ENCODE measurements at regions not wholly inside any gene's neighbourhood (a gene's known extent, or its start where the extent isn't known, plus 50 kb on each side); places are given as distances from the start of the nearest gene placed in this dataset.

- H3K4me1 Mint-ChIP-seq (ENCODE audit: low read depth, unreplicated experiment), result peaks cover 6% of the 10 kb centered on the region
- H3K27me3 Mint-ChIP-seq (ENCODE audit: insufficient read depth, unreplicated experiment), result peaks cover 6% of the 10 kb centered on the region
- POLR2A ChIA-PET, result no interaction called here
- CTCF ChIA-PET, result no interaction called here
- no peaks in the 10 kb centered on the region for H3K27me3 ChIP-seq (replicated peaks; ENCODE audit: control insufficient read depth, insufficient read depth, low read length)
- intact Hi-C loops (cut with micrococcal nuclease; ENCODE audit: unreplicated experiment), result loop anchor here (10.0 kb wide), 1 partner anchor 162 kb away; no protein-coding TSS in a partner anchor
- H3K4me1 ChIP-seq, result no peaks in the 10 kb centered on the region
- no TSS peak for BruUV-seq (replicated peaks)
- H3K4me3 Mint-ChIP-seq (ENCODE audit: unreplicated experiment), result no peak overlapping the region
- H3K4me3 ChIP-seq (ENCODE audit: low read depth, low read length), result no peak overlapping the region
- TF ChIP-seq CTCF (IDR thresholded peaks at IDR 0.05; ENCODE audit: insufficient read depth in 1 of 2, low read depth in 1 of 2, low read length in 1 of 2, severe bottlenecking in 1 of 2, unreplicated experiment in 1 of 2), result no peak
- H3K9me3 ChIP-seq, result no peaks in the 10 kb centered on the region
- no peaks in the 10 kb centered on the region for H3K9me3 Mint-ChIP-seq (ENCODE audit: unreplicated experiment)
- H3K36me3 ChIP-seq (ENCODE audit: control insufficient read depth, insufficient read depth, low read length), result no peaks in the 10 kb centered on the region
- no peaks in the 10 kb centered on the region for H3K36me3 Mint-ChIP-seq (ENCODE audit: insufficient read depth, unreplicated experiment)
- no peak for DNase-seq
- H3K27ac Mint-ChIP-seq (ENCODE audit: unreplicated experiment), result no peak overlapping the region
Observed at GRCh38 chr2:175523001-175523400, 341.5 kb upstream of the ATP5MC3 start.

DNA sequence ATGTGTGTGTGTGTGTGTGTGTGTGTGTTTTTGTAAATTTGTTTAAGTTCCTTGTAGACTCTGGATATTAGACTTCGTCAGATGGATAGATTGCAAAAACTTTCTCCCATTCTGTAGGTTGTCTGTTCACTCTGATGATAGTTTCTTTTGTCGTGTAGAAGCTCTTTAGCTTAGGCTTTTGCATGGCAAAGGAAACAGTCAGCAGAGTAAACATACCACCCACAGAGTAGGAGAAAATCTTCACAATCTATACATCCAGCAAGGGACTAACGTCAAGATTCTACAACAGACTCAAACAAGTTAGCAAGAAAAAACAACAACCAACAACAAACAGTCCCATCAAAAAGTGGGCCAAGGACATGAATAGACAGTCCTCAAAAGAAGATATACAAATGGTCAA, 336.7 kb upstream of the ATP5MC3 start:
- Histone ChIP-seq H3K36me3 (ENCODE audit: control insufficient read depth, insufficient read depth, low read length) (no peaks in the 10 kb centered on the region), H3K27me3 (replicated peaks; ENCODE audit: control insufficient read depth, insufficient read depth, low read length) (no peaks in the 10 kb centered on the region), H3K9me3 (no peaks in the 10 kb centered on the region), H3K4me3 (ENCODE audit: low read depth, low read length) (no peak overlapping the region), H3K4me1 (no peaks in the 10 kb centered on the region)
- H3K4me3 Mint-ChIP-seq (ENCODE audit: unreplicated experiment), result no peak overlapping the region
- ChIA-PET CTCF (no interaction called here), POLR2A (no interaction called here)
- intact Hi-C loops (cut with micrococcal nuclease; ENCODE audit: unreplicated experiment), result no loop called here
- peaks cover 9% of the 10 kb centered on the region for H3K27me3 Mint-ChIP-seq (ENCODE audit: insufficient read depth, unreplicated experiment)
- no peak overlapping the region for H3K27ac Mint-ChIP-seq (ENCODE audit: unreplicated experiment)
- H3K4me1 Mint-ChIP-seq (ENCODE audit: low read depth, unreplicated experiment), result no peaks in the 10 kb centered on the region
- no peak for TF ChIP-seq CTCF (IDR thresholded peaks at IDR 0.05; ENCODE audit: insufficient read depth in 1 of 2, low read depth in 1 of 2, low read length in 1 of 2, severe bottlenecking in 1 of 2, unreplicated experiment in 1 of 2)
- H3K9me3 Mint-ChIP-seq (ENCODE audit: unreplicated experiment), result no peaks in the 10 kb centered on the region
- no TSS peak for BruUV-seq (replicated peaks)
- H3K36me3 Mint-ChIP-seq (ENCODE audit: insufficient read depth, unreplicated experiment), result no peaks in the 10 kb centered on the region
- no peak for DNase-seq

GRCh38 chr2:175516555-175516954, 335.0 kb upstream of the ATP5MC3 start:
- Mint-ChIP-seq H3K4me3 (ENCODE audit: unreplicated experiment) (no peak overlapping the region), H3K4me1 (ENCODE audit: low read depth, unreplicated experiment) (no peaks in the 10 kb centered on the region), H3K27me3 (ENCODE audit: insufficient read depth, unreplicated experiment) (peaks cover 16% of the 10 kb centered on the region), H3K36me3 (ENCODE audit: insufficient read depth, unreplicated experiment) (no peaks in the 10 kb centered on the region), H3K9me3 (ENCODE audit: unreplicated experiment) (peaks cover 6% of the 10 kb centered on the region), H3K27ac (ENCODE audit: unreplicated experiment) (no peak overlapping the region)
- Histone ChIP-seq H3K4me1 (no peaks in the 10 kb centered on the region), H3K27me3 (replicated peaks; ENCODE audit: control insufficient read depth, insufficient read depth, low read length) (no peaks in the 10 kb centered on the region), H3K36me3 (ENCODE audit: control insufficient read depth, insufficient read depth, low read length) (no peaks in the 10 kb centered on the region), H3K4me3 (ENCODE audit: low read depth, low read length) (no peak overlapping the region), H3K9me3 (no peaks in the 10 kb centered on the region)
- POLR2A ChIA-PET, result no interaction called here
- intact Hi-C loops (cut with micrococcal nuclease; ENCODE audit: unreplicated experiment), result no loop called here
- no peak for DNase-seq
- no TSS peak for BruUV-seq (replicated peaks)
- no peak for TF ChIP-seq CTCF (IDR thresholded peaks at IDR 0.05; ENCODE audit: insufficient read depth in 1 of 2, low read depth in 1 of 2, low read length in 1 of 2, severe bottlenecking in 1 of 2, unreplicated experiment in 1 of 2)
- CTCF ChIA-PET, result no interaction called here

Data from Caco-2 (cell line).